Neural crest cell (in vitro differentiated cells): ENCODE measurements at regions not wholly inside any gene's neighbourhood (a gene's known extent, or its start where the extent isn't known, plus 50 kb on each side); places are given as distances from the start of the nearest gene placed in this dataset.
A peak's percentile ranks its signal among the peaks of the same experiment; 100 is the strongest.

Experiments
- DNase-seq: peaks from one replicate; pipeline ENCODE4 v3.0.0; 2021; ENCODE audit warnings: low read depth, mixed read lengths, low spot score
- H3K27ac Mint-ChIP-seq: one replicate; pipeline ENCODE4 v1.8.0; 2021; ENCODE audit warnings: mild to moderate bottlenecking, mixed read lengths; ENCODE audit not compliant: unreplicated experiment
- H3K27me3 Mint-ChIP-seq: 2 replicates; pipeline ENCODE4 v1.8.0; 2021; ENCODE audit warnings: low read depth, mild to moderate bottlenecking, mixed read lengths
- H3K36me3 Mint-ChIP-seq: 2 replicates; pipeline ENCODE4 v1.8.0; 2021; ENCODE audit warnings: low read depth, mild to moderate bottlenecking, mixed read lengths
- H3K4me1 Mint-ChIP-seq: 2 replicates; pipeline ENCODE4 v1.8.0; 2021; ENCODE audit warnings: mixed read lengths
- H3K4me3 Mint-ChIP-seq: one replicate; pipeline ENCODE4 v1.8.0; 2021; ENCODE audit warnings: mild to moderate bottlenecking, mixed read lengths
- H3K9me3 Mint-ChIP-seq: 2 replicates; pipeline ENCODE4 v1.8.0; 2021; ENCODE audit warnings: mixed read lengths
- CTCF ChIP-seq: fragments of 200-600 bp; sonication (generic); conservative IDR thresholded peaks from 2 replicates; pipeline ENCODE4 v1.5.0; 2021; ENCODE audit warnings: antibody characterized with exemption, mild to moderate bottlenecking

GRCh38 chr6:125392682-125393081 is 90.9 kb upstream of the HDDC2 start:
- Mint-ChIP-seq H3K4me3 (no peak overlapping the region), H3K27me3 (peaks cover 5% of the 10 kb centered on the region), H3K27ac (no peak overlapping the region), H3K36me3 (peaks cover 4% of the 10 kb centered on the region), H3K9me3 (peaks cover 5% of the 10 kb centered on the region), H3K4me1 (peaks cover 13% of the 10 kb centered on the region)
- no peak for TF ChIP-seq CTCF
- no peak for DNase-seq

DNA sequence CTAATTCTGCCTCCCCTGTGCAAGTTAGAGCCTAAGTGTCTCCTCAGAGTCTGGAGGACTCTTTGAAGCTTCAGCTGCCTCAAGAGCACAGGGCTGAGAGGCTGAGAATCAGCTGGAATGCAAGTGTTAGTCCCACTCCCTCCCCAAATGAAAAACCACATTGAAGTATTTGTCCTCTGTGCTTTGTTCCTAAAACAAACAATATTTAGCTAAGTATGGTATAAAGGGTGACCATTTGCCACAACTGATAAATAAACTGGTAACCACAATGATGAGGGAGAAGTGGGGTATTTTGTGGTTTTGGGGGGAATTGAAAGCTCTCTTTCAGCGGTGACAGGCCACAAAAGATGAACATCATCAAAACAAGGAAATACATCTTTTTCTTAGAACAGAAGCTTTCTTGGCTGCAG is 91.7 kb upstream of the HDDC2 start:
- no peak overlapping the region for H3K4me3 Mint-ChIP-seq
- peaks cover 5% of the 10 kb centered on the region for H3K9me3 Mint-ChIP-seq
- H3K27ac Mint-ChIP-seq, result no peak overlapping the region
- no peak for TF ChIP-seq CTCF
- H3K27me3 Mint-ChIP-seq, result peaks cover 5% of the 10 kb centered on the region
- no peak for DNase-seq
- peaks cover 13% of the 10 kb centered on the region for H3K4me1 Mint-ChIP-seq
- H3K36me3 Mint-ChIP-seq, result peaks cover 8% of the 10 kb centered on the region

GRCh38 chr6:125406741-125407140 is 105.0 kb upstream of the HDDC2 start:
- no peak for TF ChIP-seq CTCF
- H3K4me1 Mint-ChIP-seq, result no peaks in the 10 kb centered on the region
- DNase-seq, result no peak
- H3K9me3 Mint-ChIP-seq, result peaks cover 9% of the 10 kb centered on the region
- H3K36me3 Mint-ChIP-seq, result peaks cover 7% of the 10 kb centered on the region
- H3K4me3 Mint-ChIP-seq, result no peak overlapping the region
- no peak overlapping the region for H3K27ac Mint-ChIP-seq
- peaks cover 3% of the 10 kb centered on the region for H3K27me3 Mint-ChIP-seq

- no peak for DNase-seq
- no peaks in the 10 kb centered on the region for H3K27me3 Mint-ChIP-seq
- no peak overlapping the region for H3K4me3 Mint-ChIP-seq
- H3K36me3 Mint-ChIP-seq, result peaks cover 1% of the 10 kb centered on the region
- peaks cover 13% of the 10 kb centered on the region for H3K9me3 Mint-ChIP-seq
- H3K4me1 Mint-ChIP-seq, result no peaks in the 10 kb centered on the region
- TF ChIP-seq CTCF, result no peak
- no peak overlapping the region for H3K27ac Mint-ChIP-seq
Measured at GRCh38 chr6:125414507-125414906, 112.7 kb upstream of the HDDC2 start.

- no peak overlapping the region for H3K4me3 Mint-ChIP-seq
- peaks cover 3% of the 10 kb centered on the region for H3K4me1 Mint-ChIP-seq
- H3K9me3 Mint-ChIP-seq, result peaks cover 12% of the 10 kb centered on the region
- no peaks in the 10 kb centered on the region for H3K36me3 Mint-ChIP-seq
- H3K27ac Mint-ChIP-seq, result no peak overlapping the region
- TF ChIP-seq CTCF, result no peak
- H3K27me3 Mint-ChIP-seq, result peaks cover 3% of the 10 kb centered on the region
- no peak for DNase-seq
Measured at GRCh38 chr6:125415913-125416312, 114.1 kb upstream of the HDDC2 start.

- no peaks in the 10 kb centered on the region for H3K9me3 Mint-ChIP-seq
Measured at GRCh38 chr6:125421836-125422235, 120.1 kb upstream of the HDDC2 start.

More at GRCh38 chr6:125421836-125422235, 120.1 kb upstream of the HDDC2 start:
- Mint-ChIP-seq H3K4me3 (peak overlapping the region; percentile 43), H3K4me1 (peaks cover 23% of the 10 kb centered on the region), H3K27me3 (peaks cover 21% of the 10 kb centered on the region), H3K27ac (peak overlapping the region; percentile 51), H3K36me3 (no peaks in the 10 kb centered on the region)
- TF ChIP-seq CTCF, result no peak
- DNase-seq, result peak; percentile 22
